ENCODE measurements at regions not wholly inside any gene's neighbourhood (a gene's known extent, or its start where the extent isn't known, plus 50 kb on each side); places are given as distances from the start of the nearest gene placed in this dataset.

DNA sequence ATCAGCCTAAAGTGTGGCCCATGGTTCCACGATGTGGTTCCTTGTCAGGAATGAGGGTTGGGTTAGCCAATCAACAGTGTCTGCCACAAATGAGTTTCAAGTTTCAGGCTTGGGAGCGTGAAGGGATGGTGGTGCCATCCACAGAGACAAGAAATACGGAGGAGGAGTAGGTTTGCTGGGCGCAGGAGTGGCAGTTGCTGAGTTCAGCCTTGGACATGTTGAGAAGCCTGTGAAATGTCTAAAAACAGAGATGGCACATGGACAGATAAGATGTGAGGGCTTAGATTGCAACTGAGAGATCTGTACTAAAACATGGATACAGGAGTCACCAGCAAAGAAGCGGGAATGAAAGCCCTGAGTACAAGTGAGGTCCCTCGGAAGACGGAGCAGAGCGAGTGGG, 481.0 kb downstream of the BCOR start:
- Histone ChIP-seq H3K27me3 (ENCODE audit: insufficient read depth, low read depth) (no peaks in the 10 kb centered on the region), H2AFZ (ENCODE audit: low read depth) (no peak overlapping the region), H3K4me2 (no peak overlapping the region), H3K36me3 (ENCODE audit: insufficient read depth) (no peaks in the 10 kb centered on the region), H3K79me2 (ENCODE audit: insufficient read depth, low read depth) (no peaks in the 10 kb centered on the region), H3K4me1 (ENCODE audit: low read depth, poor library complexity, severe bottlenecking) (peaks cover 23% of the 10 kb centered on the region), H4K20me1 (ENCODE audit: insufficient read depth) (no peaks in the 10 kb centered on the region), H3K27ac (no peak overlapping the region), H3K9ac (no peak overlapping the region), H3K4me3 (IDR thresholded peaks at IDR 0.05; ENCODE audit: insufficient read depth, low read depth, low read length) (no peak overlapping the region)
- TF ChIP-seq, protein P1, sequence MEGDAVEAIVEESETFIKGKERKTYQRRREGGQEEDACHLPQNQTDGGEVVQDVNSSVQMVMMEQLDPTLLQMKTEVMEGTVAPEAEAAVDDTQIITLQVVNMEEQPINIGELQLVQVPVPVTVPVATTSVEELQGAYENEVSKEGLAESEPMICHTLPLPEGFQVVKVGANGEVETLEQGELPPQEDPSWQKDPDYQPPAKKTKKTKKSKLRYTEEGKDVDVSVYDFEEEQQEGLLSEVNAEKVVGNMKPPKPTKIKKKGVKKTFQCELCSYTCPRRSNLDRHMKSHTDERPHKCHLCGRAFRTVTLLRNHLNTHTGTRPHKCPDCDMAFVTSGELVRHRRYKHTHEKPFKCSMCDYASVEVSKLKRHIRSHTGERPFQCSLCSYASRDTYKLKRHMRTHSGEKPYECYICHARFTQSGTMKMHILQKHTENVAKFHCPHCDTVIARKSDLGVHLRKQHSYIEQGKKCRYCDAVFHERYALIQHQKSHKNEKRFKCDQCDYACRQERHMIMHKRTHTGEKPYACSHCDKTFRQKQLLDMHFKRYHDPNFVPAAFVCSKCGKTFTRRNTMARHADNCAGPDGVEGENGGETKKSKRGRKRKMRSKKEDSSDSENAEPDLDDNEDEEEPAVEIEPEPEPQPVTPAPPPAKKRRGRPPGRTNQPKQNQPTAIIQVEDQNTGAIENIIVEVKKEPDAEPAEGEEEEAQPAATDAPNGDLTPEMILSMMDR (conservative IDR thresholded peaks at IDR 0.05; ENCODE audit: low read depth, low read length) = no peak

DNA sequence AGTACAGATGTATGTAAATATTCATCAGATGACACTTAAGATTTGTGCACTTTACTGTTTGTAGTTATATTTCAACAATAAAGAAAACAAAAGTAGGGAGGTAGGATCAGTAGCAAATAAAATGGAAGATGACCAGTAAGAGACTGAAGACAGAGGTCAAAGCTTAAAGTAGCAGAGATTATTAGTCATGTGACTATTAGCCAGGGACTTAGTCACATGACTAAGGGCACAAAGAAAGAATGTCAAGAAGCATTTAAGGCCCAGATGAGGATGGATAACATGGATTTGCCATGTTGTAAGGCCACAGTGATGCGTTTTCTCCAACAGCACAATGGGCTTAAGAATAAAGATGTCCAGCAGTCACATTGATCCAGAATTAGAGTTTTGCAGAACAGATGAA, 479.6 kb downstream of the BCOR start:
- H3K27ac ChIP-seq = no peak overlapping the region
- TF ChIP-seq, protein P1 (conservative IDR thresholded peaks at IDR 0.05; ENCODE audit: low read depth, low read length) = no peak

DNA sequence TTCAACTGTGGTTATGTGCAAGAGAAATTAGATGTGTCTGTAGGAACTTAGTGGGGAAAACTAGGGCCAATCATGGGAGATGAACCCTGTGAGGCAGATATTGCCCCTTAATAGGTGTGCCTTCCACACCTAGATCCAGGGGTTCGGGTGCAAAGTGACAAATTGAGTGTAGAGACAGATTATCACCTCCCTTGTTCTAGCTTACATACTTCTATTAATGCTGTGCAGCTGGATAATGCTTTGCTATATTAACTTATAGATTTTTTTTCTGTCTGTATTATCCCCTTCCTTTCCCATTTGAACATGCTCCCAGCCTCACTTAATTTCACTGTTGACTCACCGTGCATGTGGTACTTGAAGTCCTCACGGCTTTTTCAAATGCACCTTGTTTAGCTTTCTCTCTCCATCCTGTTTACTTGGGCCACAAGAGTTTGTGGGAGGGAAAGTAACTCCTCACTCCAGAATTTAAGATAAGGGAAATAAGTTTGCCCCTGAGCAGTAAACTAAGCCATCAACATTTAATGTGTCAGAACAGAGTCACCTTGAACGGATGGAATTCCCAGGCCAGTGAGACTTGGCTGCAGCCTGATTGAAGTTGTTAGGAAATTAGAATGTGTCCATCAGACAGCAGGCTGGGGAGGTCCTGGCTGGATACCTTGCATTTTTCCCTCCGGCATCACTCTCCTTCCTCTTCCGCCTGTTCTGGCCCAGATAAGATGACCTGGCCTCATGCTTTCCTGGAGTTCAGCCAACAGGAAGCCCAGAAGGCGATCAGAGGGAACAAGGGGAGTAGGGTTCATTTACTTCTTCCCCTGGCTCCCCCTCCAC, 478.4 kb downstream of the BCOR start:
- H3K4me1 ChIP-seq (ENCODE audit: low read depth, poor library complexity, severe bottlenecking) = peaks cover 23% of the 10 kb centered on the region
- no peak overlapping the region for H3K4me2 ChIP-seq
- no peak overlapping the region for H3K4me3 ChIP-seq (IDR thresholded peaks at IDR 0.05; ENCODE audit: insufficient read depth, low read depth, low read length)
- H2AFZ ChIP-seq (ENCODE audit: low read depth) = no peak overlapping the region
- H3K27me3 ChIP-seq (ENCODE audit: insufficient read depth, low read depth) = no peaks in the 10 kb centered on the region
- TF ChIP-seq, protein P1 (conservative IDR thresholded peaks at IDR 0.05; ENCODE audit: low read depth, low read length) = no peak
- no peak overlapping the region for H3K9ac ChIP-seq
- H4K20me1 ChIP-seq (ENCODE audit: insufficient read depth) = no peaks in the 10 kb centered on the region
- no peak overlapping the region for H3K27ac ChIP-seq
- no peaks in the 10 kb centered on the region for H3K79me2 ChIP-seq (ENCODE audit: insufficient read depth, low read depth)
- H3K36me3 ChIP-seq (ENCODE audit: insufficient read depth) = no peaks in the 10 kb centered on the region

More for the DNA sequence above, 479.6 kb downstream of the BCOR start:
- Histone ChIP-seq H2AFZ (ENCODE audit: low read depth) (no peak overlapping the region), H3K4me1 (ENCODE audit: low read depth, poor library complexity, severe bottlenecking) (peaks cover 23% of the 10 kb centered on the region), H4K20me1 (ENCODE audit: insufficient read depth) (no peaks in the 10 kb centered on the region), H3K4me2 (no peak overlapping the region), H3K9ac (no peak overlapping the region), H3K27me3 (ENCODE audit: insufficient read depth, low read depth) (no peaks in the 10 kb centered on the region), H3K79me2 (ENCODE audit: insufficient read depth, low read depth) (no peaks in the 10 kb centered on the region), H3K36me3 (ENCODE audit: insufficient read depth) (no peaks in the 10 kb centered on the region), H3K4me3 (IDR thresholded peaks at IDR 0.05; ENCODE audit: insufficient read depth, low read depth, low read length) (no peak overlapping the region)

DNA sequence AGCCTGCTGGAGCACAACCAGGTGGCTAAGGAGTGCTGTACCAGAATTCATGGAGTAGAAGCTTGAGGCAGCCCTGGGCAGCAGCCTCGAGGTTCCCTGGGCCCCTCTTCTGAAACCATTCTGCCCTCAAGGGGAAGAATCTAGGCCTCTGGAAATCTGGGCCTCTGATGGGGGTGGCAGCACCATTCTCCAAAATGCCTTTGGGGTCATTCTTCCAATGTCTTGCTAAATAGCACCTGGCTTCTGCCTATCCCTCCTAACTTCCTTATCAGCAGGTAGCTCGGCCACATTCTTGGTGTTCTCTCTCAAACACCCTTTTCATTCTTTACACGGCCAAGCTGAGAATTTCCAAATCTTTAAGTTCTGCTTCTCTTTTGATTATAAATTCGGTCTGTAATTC, 473.6 kb downstream of the BCOR start:
- Histone ChIP-seq H3K79me2 (ENCODE audit: insufficient read depth, low read depth) (no peaks in the 10 kb centered on the region), H3K27me3 (ENCODE audit: insufficient read depth, low read depth) (no peaks in the 10 kb centered on the region), H3K9ac (no peak overlapping the region), H3K4me2 (no peak overlapping the region), H3K4me3 (IDR thresholded peaks at IDR 0.05; ENCODE audit: insufficient read depth, low read depth, low read length) (no peak overlapping the region), H3K4me1 (ENCODE audit: low read depth, poor library complexity, severe bottlenecking) (no peaks in the 10 kb centered on the region), H4K20me1 (ENCODE audit: insufficient read depth) (no peaks in the 10 kb centered on the region), H2AFZ (ENCODE audit: low read depth) (no peak overlapping the region), H3K27ac (no peak overlapping the region), H3K36me3 (ENCODE audit: insufficient read depth) (no peaks in the 10 kb centered on the region)
- TF ChIP-seq, protein P1 (conservative IDR thresholded peaks at IDR 0.05; ENCODE audit: low read depth, low read length) = no peak
